Erythroblast (primary cell): ENCODE measurements at regions not wholly inside any gene's neighbourhood (a gene's known extent, or its start where the extent isn't known, plus 50 kb on each side); places are given as distances from the start of the nearest gene placed in this dataset.

Experiments
- GATA1 ChIP-seq: IDR thresholded peaks from 2 replicates; pipeline ENCODE4 v1.6.1; 2011; ENCODE audit warnings: low read depth, mild to moderate bottlenecking, control low read depth, low read length, moderate library complexity
- POLR2A ChIP-seq: IDR thresholded peaks from 2 replicates; pipeline ENCODE4 v1.6.1; 2011; ENCODE audit warnings: mild to moderate bottlenecking, low read length

GRCh38 chr6:40925341-40925740 is 113.7 kb downstream of the UNC5CL start:
- TF ChIP-seq POLR2A (no peak), GATA1 (no peak)
